C4-2B (cell line): ENCODE measurements at regions not wholly inside any gene's neighbourhood (a gene's known extent, or its start where the extent isn't known, plus 50 kb on each side); places are given as distances from the start of the nearest gene placed in this dataset.
"Not testable (repeated sequence)": the region's sequence is repeated elsewhere in the genome, so short reads cannot be mapped to it uniquely, and the experiment has no call there.

ENCODE experiments used
- H3K27ac ChIP-seq: fragments of 450-650 bp; 2 replicates; pipeline ENCODE4 v1.5.1; 2017
- CTCF ChIP-seq: fragments of 450-650 bp; conservative IDR thresholded peaks from 2 replicates; pipeline ENCODE4 v1.5.1; 2017; ENCODE audit warnings: mild to moderate bottlenecking
- ZFX ChIP-seq: fragments of 450-650 bp; IDR thresholded peaks from 2 replicates; pipeline ENCODE4 v1.6.1; 2017

- TF ChIP-seq ZFX (no peak), CTCF (no peak)
Measured at GRCh38 chr17:31722251-31723056, 136.6 kb downstream of the COPRS start.

DNA sequence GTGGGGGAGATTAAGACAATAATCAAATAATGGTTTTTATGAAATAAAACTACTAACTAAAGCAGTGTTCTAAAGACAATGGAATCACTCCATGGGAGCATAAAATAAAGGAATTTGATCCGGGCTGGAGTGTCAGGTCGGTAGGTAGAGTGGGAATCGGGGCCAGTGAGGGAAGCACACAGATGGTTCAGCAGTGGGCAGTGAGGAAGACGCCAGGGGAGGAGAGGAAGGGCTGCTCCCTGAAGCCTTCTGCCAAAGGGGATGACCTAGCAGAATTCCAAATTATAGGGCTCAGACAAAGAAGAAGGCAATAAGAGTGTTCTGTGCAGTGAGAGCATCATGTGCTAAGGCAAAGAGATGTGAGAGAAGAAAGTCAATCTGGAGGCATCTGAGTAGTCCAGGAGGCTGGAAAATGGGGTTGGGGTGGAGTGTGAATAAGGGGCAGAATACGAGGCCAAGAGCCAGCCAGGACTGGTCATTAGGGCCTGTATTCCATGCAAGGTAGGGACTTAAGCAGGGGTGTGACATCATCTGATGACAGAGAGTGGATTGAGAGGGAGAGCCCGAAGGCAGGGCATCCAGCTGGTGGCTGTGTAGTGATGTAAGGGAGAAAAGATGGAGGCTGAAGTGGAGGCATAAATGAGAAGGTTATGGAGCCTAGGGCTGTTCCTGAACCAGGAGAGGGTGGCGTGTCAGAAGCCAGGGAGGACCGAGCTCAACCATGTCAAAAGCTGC, 137.6 kb downstream of the COPRS start:
- no peak overlapping the region for H3K27ac ChIP-seq
- TF ChIP-seq CTCF (no peak), ZFX (no peak)

More at GRCh38 chr17:31722251-31723056, 136.6 kb downstream of the COPRS start:
- H3K27ac ChIP-seq = no peak overlapping the region

GRCh38 chr17:31717251-31717650, 141.8 kb downstream of the COPRS start:
- not testable (repeated sequence) for H3K27ac ChIP-seq

DNA sequence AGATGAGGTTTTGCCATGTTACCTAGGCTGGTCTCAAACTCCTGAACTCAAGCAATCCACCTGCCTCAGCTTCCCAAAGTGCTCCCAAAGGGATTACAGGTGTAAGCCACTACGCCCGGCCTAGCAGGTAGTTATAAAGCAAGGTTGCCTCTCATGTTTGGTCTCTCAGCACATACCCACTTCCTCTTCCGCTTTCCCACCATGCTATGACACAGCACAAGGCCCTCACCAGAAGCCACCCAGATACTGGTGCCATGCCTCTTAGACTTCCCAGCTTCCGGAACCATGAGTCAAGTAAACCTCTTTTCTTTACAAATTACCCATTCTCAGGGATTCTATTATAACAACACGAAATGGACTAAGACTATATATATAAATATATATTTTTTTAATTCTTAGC, 143.6 kb downstream of the COPRS start:
- no peak overlapping the region for H3K27ac ChIP-seq
- TF ChIP-seq CTCF = no peak
- no peak for TF ChIP-seq ZFX

GRCh38 chr17:31704483-31704882, 154.6 kb downstream of the COPRS start:
- H3K27ac ChIP-seq = no peak overlapping the region
- TF ChIP-seq CTCF = no peak
- TF ChIP-seq ZFX = no peak

DNA sequence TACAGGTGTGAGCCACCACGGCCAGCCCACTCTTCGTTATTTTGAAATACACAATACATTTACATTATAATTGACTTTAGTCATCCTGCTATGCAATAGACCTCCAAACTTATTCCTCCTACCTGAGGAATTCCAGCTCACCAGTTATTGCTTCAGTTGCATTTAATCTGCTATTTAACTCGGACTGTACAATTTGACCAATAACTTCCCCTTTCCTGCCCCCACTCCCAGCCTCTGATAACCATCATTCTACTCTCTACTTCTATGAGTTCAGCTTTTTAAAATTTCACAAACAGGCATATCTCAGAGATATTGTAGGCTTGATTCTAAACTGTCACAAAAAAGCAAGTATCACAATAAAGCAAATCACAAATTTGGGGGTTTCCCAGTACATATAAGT, 157.0 kb downstream of the COPRS start:
- no peak for TF ChIP-seq CTCF
- no peak for TF ChIP-seq ZFX
- no peak overlapping the region for H3K27ac ChIP-seq

DNA sequence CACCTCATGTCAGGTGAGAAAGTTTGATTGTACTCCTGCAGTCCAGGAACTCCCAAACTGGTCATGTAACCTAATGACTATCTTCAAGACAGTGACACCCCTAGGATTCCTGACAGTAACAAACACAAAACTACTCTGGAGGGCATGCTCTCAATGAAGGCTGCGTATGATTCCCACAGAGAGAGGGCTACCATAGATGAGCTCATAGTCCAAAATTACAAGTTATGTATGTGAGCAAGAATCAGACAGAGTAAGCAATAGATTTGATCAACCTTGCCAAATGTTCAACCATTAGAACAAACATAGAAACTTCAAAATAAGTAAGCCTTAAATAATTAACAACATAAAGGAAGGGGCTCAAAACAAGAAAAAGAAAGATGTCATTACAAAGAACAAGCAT, 158.1 kb downstream of the COPRS start:
- H3K27ac ChIP-seq = no peak overlapping the region
- TF ChIP-seq ZFX (no peak), CTCF (no peak)
